ENCODE measurements at regions not wholly inside any gene's neighbourhood (a gene's known extent, or its start where the extent isn't known, plus 50 kb on each side); places are given as distances from the start of the nearest gene placed in this dataset.
"Not testable (repeated sequence)": the region's sequence is repeated elsewhere in the genome, so short reads cannot be mapped to it uniquely, and the experiment has no call there.

GRCh38 chr20:22690616-22691179 lies 106.3 kb upstream of the FOXA2 start:
- DNase-seq (ENCODE audit: low read depth in 2 of 2): no peak

GRCh38 chr20:22691369-22692118 lies 107.2 kb upstream of the FOXA2 start:
- DNase-seq (ENCODE audit: low read depth in 2 of 2): peak in 1 of 2 donors; percentile 20

DNA sequence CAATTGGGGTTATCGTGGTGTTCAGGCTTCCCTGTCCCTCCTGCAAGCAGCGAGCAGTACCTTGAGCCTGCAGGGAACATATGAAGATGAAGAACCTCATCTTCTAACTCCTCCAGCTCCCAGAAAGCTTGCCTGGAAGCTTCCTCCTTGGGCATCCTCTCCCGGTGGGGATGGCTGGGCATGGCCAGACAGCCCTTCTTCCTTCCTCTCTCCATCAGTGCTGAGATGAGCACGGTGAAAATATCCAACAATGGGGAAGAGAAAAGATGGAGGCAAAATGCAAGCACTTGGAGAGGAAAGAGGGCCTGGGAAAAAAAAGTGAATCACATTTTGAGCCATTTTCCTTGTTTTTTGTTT lies 107.7 kb upstream of the FOXA2 start:
- no peak for DNase-seq (ENCODE audit: low read depth in 2 of 2)

- DNase-seq (ENCODE audit: low read depth in 2 of 2): not testable (repeated sequence)
Observed at GRCh38 chr20:22692620-22693019, 108.2 kb upstream of the FOXA2 start.

GRCh38 chr20:22696759-22697158 lies 112.4 kb upstream of the FOXA2 start:
- no peak for DNase-seq (ENCODE audit: low read depth in 2 of 2)

GRCh38 chr20:22698259-22698842 lies 114.0 kb upstream of the FOXA2 start:
- no peak for DNase-seq (ENCODE audit: low read depth in 2 of 2)

GRCh38 chr20:22699396-22699795 lies 115.0 kb upstream of the FOXA2 start:
- DNase-seq (ENCODE audit: low read depth in 2 of 2): no peak

DNA sequence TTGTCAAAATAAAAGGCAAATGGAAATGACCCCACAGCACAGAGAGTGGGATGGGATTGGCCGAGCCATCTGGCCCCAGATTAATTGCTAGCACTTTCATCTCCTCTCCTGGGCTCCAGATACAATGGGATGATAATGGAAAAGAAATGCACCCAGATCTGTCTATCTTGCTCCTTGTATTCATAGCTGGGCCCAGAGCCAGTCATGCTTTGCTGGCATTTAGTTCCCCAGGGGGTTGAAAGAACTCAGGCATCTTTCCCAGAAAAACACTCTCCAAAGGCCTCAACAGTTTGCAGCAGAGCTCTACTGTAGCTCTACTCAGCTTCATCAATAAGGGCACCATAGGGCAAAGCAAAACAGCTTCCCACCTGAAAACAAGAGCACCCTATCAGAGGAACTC lies 116.0 kb upstream of the FOXA2 start:
- DNase-seq (ENCODE audit: low read depth in 2 of 2): no peak

- DNase-seq (ENCODE audit: low read depth in 2 of 2): no peak
Observed at GRCh38 chr20:22701679-22702308, 117.4 kb upstream of the FOXA2 start.

DNA sequence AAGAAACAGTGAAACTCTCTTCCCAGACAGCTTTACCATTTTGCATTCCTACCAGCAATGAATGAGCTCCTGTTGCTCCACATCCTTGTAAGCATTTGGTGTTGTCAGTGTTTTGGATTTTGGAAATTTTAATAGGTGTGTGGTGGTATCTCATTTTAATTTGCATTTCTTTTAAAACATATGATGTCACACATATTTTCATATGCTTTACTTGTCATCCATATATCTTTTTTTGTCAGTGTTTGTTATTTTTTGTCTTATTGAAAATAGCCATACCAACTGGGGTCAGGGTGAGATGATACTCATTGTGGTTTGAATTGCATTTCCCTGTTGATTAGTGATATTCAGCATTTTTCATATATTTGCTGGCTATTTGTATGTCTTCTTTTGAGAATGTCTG lies 119.5 kb upstream of the FOXA2 start:
- no peak for DNase-seq (ENCODE audit: low read depth in 2 of 2)

DNA sequence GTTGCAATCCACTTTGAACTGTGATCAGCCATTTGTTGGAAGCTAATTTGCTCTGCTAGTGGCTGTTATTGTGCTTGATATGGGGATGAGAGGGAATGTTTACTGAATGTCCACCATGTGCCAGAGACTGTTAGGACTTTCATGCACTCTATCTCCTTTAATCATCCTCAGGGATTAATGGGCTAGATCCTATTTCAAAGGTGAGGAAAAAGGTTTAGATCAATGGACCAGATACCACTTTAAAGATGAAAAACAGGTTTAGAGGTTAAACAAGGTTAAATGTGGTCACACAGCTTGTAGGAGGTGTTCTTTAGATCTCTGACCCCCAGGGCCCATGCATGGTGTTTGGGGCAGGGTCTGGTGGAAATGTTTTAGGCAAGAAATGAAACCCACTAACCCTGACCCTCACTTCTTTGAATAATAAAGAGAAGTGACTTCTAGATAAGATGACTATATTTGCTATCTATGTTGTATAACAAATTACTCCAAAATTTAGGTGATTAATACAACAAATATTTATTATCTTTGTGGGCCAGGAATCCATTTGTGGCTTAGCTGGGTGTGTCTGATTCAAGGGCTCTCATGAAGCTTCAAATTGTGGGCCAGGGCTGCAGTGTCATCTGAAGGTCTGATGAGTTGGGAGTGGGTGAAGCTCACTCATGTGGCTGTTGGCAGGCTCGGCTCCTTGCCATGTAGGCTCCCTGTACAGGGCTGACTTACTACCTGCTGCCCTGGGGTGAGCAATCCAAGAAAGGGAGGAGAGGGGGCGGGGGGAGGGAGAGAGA lies 127.8 kb upstream of the FOXA2 start:
- no peak for DNase-seq (ENCODE audit: low read depth in 2 of 2)

DNA sequence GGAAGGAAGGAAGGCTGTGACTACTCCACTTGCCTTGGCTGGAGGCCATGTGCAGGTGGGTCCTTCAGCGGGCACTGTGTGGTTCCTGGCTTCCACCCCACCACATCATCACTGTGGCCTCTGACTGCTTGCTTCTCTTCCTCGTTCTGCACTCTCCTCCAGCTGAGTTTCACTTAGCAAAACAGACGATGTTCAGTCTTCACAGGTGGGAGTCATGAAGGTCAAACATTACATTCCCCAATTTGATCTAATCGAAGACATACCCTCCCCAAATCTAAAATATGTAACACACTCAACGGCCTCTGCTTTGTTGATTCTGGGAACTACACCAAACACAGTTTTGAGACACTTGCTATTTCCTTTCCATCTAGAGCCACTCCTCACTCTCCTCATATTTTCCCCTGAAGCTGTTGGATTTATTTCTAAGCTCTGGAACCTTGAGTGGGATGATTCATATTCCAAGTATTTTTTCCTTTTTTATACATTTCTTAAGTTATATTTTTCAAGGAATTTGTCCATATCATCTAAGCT lies 132.5 kb upstream of the FOXA2 start:
- DNase-seq (ENCODE audit: low read depth in 2 of 2): no peak

- no peak for DNase-seq (ENCODE audit: low read depth in 2 of 2)
Observed at GRCh38 chr20:22717466-22717865, 133.1 kb upstream of the FOXA2 start.

DNA sequence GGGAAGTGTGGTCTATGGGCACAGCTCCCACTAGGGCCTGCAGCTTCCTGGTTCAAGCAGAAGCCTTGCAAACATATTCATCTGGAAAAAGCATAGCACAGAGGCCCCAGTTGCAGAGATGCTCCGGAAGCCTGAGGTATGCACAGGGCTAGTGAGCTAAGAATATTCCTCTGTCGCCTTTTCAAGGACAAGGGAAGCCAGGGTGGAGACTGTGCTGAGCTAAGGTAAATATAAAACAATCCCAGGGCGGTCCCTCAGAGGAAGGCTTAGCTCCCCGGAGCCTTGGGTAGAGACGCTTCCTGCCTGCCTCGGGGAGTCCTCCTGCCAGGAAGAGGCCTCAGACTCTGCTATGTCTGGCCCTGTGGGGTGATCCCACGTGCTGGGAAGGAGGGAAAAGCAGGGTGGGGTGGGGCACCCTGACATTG lies 134.8 kb upstream of the FOXA2 start:
- DNase-seq (ENCODE audit: low read depth in 2 of 2): no peak

GRCh38 chr20:22720206-22720605 lies 135.8 kb upstream of the FOXA2 start:
- DNase-seq (ENCODE audit: low read depth in 2 of 2): no peak

GRCh38 chr20:22722811-22723210 lies 138.4 kb upstream of the FOXA2 start:
- DNase-seq (ENCODE audit: low read depth in 2 of 2): no peak

GRCh38 chr20:22723659-22724058 lies 139.3 kb upstream of the FOXA2 start:
- DNase-seq (ENCODE audit: low read depth in 2 of 2): no peak

DNA sequence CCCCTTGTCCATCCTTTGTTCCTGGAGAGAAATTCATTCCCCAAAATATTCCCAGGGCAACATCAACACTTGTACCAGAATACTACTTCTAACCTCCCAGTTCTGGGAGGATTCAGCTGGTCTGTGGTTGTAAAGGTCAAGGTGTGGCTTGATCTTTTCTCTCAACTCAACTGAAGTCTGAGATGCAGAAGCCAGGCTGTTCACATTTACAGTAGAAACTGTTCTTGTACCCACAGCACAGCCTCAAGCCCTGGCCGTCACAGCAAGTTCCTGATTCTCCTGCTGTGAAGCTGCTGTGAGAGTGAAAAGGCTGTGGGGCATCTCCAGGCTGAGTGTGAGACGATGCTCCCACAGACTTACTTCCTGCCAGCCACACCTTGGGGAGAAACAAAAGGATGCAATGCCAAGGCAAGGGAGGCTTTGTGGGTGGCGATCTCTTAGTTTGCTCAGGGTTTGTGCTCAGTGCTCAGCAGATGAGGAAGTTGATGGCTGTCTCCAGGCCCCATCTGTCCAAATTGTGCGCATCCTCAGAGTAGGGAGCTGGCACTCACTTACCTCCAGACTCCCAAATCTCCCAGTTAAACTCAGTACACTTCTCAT lies 143.9 kb upstream of the FOXA2 start:
- DNase-seq (ENCODE audit: low read depth in 2 of 2): no peak

- DNase-seq (ENCODE audit: low read depth in 2 of 2): no peak
Observed at GRCh38 chr20:22729180-22729579, 144.8 kb upstream of the FOXA2 start.

DNA sequence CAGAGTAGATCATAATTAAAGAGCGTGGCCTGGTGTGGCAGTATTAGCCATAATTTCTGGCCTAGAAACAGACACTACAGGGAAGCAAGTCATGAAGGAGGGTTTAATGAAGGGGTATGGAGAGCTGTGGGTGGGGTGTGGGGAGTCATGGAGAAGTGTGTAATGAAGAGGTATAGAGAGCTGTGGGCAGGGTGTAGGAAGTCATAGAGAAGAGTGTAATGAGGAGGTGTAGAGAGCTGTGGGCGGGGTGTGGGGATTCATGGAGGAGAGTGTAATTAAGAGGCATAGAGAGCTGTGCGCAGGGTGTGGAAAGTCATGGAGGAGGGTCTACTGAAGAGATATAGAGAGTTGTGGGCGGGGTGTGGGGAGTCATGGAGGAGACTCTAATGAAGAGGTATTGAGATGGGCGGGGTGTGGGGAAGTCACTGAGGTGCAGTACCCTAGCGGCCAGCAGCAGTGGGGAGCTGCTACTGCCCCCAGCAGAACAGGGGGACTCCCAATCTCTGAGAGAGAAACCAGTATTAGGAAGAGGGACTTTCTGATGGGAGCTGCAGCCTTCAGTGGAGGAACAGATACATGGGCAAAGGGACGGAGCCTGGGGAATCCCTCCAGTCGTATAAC lies 145.4 kb upstream of the FOXA2 start:
- DNase-seq (ENCODE audit: low read depth in 2 of 2): no peak

DNA sequence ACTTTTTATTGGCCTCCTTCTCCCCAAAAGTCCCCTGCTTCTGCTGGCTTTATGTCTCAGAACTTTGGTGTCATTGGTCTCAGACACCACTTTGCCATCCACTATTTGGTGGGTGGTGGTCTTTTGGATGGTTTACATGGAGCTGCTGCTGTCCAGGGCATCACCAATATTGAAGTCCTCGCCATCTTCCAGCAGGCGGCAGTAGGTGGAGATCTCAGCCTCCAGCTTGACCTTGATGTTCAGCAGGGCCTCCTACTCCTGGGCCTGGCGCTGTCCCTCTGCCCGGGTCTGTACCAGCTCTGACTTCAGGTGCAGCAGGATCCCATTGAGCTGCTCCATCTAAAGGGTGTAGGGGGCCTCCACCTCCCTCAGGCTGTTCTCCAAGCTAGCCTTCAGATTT lies 148.4 kb upstream of the FOXA2 start:
- no peak for DNase-seq (ENCODE audit: low read depth in 2 of 2)
